GM12875 (cell line): ENCODE measurements at regions not wholly inside any gene's neighbourhood (a gene's known extent, or its start where the extent isn't known, plus 50 kb on each side); places are given as distances from the start of the nearest gene placed in this dataset.
"Not testable (repeated sequence)": the region's sequence is repeated elsewhere in the genome, so short reads cannot be mapped to it uniquely, and the experiment has no call there.

Source experiments
- H3K4me3 ChIP-seq: one replicate; pipeline ENCODE4 v1.5.1; 2011; ENCODE audit warnings: low read depth, low read length, control low read depth
- TF ChIP-seq, protein P1 (sequence below): IDR thresholded peaks from 2 replicates; pipeline ENCODE4 v1.5.1; 2011; ENCODE audit warnings: low read depth, mild to moderate bottlenecking, control low read depth, inconsistent platforms, low read length, moderate library complexity, borderline replicate concordance; ENCODE audit not compliant: insufficient read depth

DNA sequence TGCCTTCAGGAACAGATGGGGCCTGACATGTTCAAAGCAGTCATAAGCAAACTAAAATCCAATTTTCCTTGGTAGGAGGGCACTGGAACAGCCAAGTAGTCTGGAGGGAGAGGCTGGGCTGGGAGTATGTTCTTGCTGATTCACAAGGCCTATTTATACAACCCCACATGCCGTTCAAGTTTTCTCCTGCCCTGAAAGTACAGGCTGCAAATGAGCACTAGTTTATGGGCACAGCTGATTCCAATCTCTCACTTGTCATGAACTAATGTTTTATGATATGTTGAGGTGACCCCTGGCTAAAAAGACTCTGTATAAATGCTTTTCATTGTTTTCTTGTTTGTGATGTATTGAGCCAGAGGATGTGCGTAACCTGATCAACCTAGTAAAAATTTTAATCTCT lies 183.4 kb upstream of the SRD5A2 start:
- TF ChIP-seq, protein P1, sequence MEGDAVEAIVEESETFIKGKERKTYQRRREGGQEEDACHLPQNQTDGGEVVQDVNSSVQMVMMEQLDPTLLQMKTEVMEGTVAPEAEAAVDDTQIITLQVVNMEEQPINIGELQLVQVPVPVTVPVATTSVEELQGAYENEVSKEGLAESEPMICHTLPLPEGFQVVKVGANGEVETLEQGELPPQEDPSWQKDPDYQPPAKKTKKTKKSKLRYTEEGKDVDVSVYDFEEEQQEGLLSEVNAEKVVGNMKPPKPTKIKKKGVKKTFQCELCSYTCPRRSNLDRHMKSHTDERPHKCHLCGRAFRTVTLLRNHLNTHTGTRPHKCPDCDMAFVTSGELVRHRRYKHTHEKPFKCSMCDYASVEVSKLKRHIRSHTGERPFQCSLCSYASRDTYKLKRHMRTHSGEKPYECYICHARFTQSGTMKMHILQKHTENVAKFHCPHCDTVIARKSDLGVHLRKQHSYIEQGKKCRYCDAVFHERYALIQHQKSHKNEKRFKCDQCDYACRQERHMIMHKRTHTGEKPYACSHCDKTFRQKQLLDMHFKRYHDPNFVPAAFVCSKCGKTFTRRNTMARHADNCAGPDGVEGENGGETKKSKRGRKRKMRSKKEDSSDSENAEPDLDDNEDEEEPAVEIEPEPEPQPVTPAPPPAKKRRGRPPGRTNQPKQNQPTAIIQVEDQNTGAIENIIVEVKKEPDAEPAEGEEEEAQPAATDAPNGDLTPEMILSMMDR = no peak
- H3K4me3 ChIP-seq = no peak overlapping the region

DNA sequence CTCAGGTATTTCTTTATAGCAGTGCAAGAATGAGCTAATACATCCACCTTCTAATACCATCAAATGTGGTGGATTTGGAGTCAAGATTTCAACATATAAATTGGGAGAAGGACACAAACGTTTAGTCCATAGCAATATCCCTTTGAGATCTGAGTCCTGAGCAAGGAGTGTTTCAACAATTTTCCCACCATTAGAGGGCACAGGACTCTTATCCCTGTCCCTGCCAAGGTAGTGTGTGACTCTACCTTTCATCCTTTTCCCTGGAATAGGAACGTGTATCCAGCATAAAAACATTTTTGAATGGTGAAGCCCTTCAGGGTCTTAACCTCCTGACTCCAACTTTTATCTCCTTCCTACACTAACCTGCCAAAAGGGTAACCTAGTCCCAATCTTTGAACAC lies 181.3 kb upstream of the SRD5A2 start:
- no peak overlapping the region for H3K4me3 ChIP-seq
- TF ChIP-seq, protein P1 = no peak

DNA sequence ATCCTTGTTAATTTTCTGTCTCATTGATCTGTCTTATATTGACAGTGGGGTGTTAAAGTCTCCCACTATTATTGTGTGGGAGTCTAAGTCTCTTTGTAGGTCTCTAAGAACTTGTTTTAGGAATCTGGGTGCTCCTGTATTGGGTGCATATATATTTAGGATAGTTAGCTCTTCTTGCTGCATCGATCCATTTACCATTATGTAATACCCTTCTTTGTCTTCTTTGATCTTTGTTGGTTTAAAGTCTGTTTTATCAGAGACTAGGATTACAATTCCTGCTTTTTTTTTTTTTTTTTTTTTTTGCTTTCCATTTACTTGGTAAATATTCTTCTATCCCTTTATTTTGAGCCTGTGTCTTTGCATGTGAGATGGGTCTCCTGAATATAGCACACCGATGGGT lies 176.6 kb upstream of the SRD5A2 start:
- not testable (repeated sequence) for H3K4me3 ChIP-seq

DNA sequence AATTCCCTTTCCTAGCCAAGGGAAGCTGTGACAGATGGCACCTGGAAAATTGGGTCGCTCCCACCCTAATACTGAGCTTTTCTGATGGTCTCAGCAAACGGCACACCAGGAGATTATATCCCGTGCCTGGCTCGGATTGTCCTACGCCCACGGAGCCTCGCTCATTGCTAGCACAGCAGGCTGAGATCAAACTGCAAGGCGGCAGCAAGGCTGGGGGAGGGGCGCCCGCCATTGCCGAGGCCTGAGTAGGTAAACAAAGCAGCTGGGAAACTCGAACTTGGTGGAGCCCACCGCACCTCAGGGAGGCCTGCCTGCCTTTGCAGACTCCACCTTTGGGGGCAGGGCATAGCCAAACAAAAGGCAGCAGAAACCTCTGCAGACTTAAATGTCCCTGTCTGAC lies 168.0 kb upstream of the SRD5A2 start:
- H3K4me3 ChIP-seq = not testable (repeated sequence)

DNA sequence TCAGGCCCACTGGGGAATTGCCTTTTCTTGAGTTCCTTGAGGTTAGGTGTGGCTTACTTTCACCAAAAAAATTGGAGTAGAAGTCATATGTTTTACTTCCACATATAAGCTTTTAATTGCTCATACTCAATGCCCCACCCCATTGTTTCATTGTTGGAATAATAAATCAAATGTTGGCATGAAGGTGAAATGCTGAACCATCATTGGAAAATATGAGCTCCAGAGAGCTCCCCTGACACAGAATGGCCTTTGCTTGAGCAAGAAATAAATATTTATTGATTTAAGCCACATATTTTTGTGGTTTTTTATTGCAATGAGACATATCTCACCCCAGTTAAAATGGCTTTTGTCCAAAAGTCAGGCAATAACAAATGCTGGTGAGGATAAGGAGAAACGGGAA lies 167.3 kb upstream of the SRD5A2 start:
- TF ChIP-seq, protein P1 = no peak
- no peak overlapping the region for H3K4me3 ChIP-seq

DNA sequence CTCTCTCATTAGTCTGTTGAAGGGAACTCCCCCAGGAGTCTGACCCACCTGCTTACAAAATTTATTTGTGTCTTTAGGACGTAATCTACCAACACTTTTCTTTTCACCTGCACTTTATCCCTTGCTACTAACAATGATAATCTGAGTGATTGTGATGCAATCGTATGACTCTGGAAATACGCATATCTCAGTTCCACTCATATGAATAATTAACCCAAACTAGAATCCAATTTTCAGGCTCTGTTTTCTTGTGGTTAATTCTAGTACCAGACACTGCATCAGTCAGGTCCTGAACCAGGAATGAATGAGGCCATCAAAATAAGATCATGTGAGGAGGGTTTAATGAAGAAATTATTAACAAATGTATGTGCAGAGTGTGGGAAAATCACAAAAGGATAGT lies 158.4 kb upstream of the SRD5A2 start:
- TF ChIP-seq, protein P1 = no peak
- H3K4me3 ChIP-seq = no peak overlapping the region

DNA sequence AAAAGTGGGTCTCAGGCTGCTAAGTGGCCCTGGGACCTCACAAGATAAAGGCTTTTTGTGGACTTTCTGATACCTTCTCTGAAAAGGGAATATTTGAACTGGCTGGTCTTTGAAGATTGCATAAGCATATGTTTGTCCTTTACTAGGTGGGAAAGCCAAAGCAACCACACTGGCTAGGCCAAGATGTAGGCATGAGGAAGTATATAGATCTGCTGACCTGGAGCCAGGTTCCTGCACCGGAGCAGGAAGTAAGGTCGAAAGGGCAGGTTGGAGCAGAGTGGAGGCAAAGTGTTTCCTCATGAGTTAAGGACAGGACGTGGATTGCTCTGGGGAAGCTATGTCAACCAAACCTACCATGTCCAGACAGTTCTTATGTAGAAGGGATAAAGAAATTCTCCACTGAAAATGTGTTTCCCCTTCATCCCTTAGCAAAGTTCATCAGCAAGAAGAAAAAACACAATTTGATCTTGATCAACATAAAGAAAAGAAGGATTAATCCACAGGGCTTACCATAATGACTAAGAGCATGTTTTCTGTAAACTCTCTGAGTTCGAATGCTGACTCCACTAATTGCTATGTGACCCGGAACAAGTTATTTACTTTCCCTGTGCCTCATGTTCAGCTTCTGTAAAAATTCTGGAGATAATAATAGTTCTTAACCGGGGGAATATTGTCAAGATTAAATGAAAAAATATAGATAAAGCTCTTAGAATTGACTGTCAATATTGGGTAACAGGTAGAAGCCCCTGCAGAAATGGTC lies 156.1 kb upstream of the SRD5A2 start:
- TF ChIP-seq, protein P1 = no peak
- H3K4me3 ChIP-seq = no peak overlapping the region

DNA sequence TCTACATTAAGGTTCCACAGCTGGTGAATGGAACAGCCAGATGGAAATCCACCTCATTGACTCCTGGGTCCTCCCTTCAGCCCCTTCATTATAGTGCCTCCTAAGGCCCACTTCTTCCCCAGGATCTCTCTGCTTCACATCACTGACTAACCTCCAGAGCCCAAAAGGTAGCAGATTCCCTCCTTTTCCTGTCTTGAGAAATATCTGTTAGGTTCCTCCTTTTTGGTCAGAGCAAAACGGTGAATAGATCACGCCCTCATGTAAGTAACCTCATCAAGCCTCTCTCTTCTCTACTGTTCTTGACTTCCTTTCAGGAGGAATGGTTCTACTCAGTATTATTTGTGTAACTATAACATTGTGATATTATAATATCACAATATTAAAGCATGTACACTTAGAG lies 155.0 kb upstream of the SRD5A2 start:
- TF ChIP-seq, protein P1 = no peak
- no peak overlapping the region for H3K4me3 ChIP-seq
